ENCODE measurements at regions not wholly inside any gene's neighbourhood (a gene's known extent, or its start where the extent isn't known, plus 50 kb on each side); places are given as distances from the start of the nearest gene placed in this dataset.

GRCh38 chr12:124420996-124421674 is 126.2 kb downstream of the RFLNA start:
- Histone ChIP-seq H3K27me3 (ENCODE audit: control insufficient read depth, insufficient read depth, low read length) (no peaks in the 10 kb centered on the region), H3K9me3 (ENCODE audit: control insufficient read depth in 2 of 2, low read length in 2 of 2) (no peaks in the 10 kb centered on the region), H3K4me3 (ENCODE audit: low read depth, low read length) (no peak overlapping the region), H3K27ac (ENCODE audit: insufficient read depth, low read length, poor library complexity, severe bottlenecking) (no peak overlapping the region), H3K4me1 (ENCODE audit: control insufficient read depth, insufficient read depth, low read length, poor library complexity, severe bottlenecking) (no peaks in the 10 kb centered on the region), H3K36me3 (ENCODE audit: control insufficient read depth, insufficient read depth, low read length) (peaks cover 46% of the 10 kb centered on the region)
- no peak overlapping the region for H3K27ac Mint-ChIP-seq
- H3K27me3 Mint-ChIP-seq, result no peaks in the 10 kb centered on the region
- peaks cover 0 to 1% (median 0%) of the 10 kb centered on the region in 4 donors for H3K4me1 Mint-ChIP-seq
- H3K36me3 Mint-ChIP-seq, result peaks cover 42% of the 10 kb centered on the region
- no peak for ATAC-seq (ENCODE audit: low read depth in 2 of 2)
- DNase-seq, result no peak
- no peaks in the 10 kb centered on the region for H3K9me3 Mint-ChIP-seq
- peak overlapping the region in 1 of 4 donors; percentile 2 for H3K4me3 Mint-ChIP-seq

DNA sequence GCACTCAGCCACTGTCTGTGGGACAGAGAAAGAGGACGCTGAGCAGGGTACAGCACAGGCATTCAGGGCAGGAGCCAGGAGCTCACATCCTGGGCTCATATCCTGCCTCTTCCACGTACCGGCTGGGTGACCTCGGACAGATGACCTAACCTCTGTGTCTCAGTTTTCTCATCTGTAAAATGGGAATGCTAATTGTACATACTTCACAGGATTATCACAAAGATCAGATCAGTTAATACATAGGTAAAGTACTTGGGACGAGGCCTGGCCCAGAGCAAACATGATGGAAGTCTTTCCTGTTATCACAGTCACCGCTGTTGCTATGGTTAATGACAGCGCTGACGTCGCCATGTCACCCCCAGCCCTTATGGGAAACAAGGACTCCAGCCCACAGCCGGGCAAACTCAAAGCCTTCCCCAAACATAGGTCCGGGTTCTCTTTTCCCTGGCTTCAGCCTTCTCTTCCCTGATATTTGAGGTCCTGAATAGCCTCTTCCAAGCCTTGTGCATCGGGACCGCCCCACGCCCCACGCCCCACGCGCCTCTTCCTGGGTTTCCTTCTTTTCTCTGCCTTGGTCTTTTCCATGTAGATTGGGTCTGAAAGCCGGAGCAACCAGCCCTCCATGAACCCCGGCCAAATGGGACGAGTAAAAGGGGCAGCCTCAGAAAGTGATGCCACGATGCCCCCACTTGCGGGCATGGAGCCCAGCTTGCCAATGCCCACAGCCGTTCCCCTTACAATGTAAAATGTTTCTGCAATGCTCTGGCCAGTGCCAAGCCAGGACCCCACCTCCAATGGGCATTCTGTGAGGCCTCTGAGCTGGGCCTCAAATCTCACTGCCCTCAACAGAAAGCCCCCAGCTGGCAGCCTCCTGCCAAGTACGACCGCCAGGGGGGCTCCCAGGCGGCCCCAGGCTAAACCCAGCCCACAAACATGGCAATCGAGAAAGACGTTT is 125.4 kb downstream of the RFLNA start:
- Mint-ChIP-seq H3K27me3 (no peaks in the 10 kb centered on the region), H3K36me3 (peaks cover 39% of the 10 kb centered on the region), H3K4me3 (no peak overlapping the region), H3K27ac (peak overlapping the region in 2 of 3 donors; percentile 62 to 88), H3K4me1 (peaks cover 0 to 1% (median 0%) of the 10 kb centered on the region in 4 donors), H3K9me3 (no peaks in the 10 kb centered on the region)
- ATAC-seq (ENCODE audit: low read depth in 2 of 2) (no peak), DNase-seq (no peak)
- Histone ChIP-seq H3K4me3 (ENCODE audit: low read depth, low read length) (no peak overlapping the region), H3K36me3 (ENCODE audit: control insufficient read depth, insufficient read depth, low read length) (peaks cover 38% of the 10 kb centered on the region), H3K27me3 (ENCODE audit: control insufficient read depth, insufficient read depth, low read length) (no peaks in the 10 kb centered on the region), H3K9me3 (ENCODE audit: control insufficient read depth in 2 of 2, low read length in 2 of 2) (no peaks in the 10 kb centered on the region), H3K27ac (ENCODE audit: insufficient read depth, low read length, poor library complexity, severe bottlenecking) (no peak overlapping the region), H3K4me1 (ENCODE audit: control insufficient read depth, insufficient read depth, low read length, poor library complexity, severe bottlenecking) (no peaks in the 10 kb centered on the region)

DNA sequence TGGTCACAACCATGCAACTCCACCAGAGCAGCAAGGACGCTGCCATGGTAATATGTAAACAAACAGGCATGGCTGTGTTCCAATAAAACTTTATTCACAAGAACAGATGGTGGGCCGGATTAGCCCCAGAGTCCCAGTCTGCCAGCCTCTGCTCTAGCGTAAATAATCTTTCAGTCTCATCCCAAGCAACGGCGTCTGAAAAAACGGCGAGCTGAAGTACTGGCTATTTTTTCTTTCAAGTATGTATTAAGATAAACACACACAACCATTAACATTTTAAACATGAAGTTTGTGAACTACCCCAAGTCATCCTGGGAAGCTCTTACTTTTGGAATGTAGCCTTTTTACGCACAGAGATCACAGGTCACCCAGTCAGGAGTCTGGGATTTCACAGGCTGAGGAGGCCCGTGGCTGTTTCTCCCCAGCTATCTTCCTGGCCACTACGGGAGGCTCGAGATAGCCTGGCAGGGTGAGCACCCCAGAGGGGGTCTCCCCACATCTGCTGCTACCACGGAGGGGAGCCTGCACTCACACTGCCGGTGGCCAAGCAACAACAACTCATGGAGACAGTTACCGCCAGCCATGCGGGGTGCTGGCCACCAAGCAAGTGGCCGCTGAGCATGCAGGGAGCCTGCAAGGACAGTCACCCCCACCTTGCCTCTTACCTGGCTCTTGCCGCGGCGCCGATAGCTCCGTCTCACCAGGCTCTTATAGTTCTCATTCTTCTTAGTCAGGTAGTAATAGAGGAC is 124.6 kb downstream of the RFLNA start:
- Mint-ChIP-seq H3K36me3 (peaks cover 39% of the 10 kb centered on the region), H3K4me1 (peaks cover 0 to 1% (median 0%) of the 10 kb centered on the region in 4 donors), H3K27me3 (no peaks in the 10 kb centered on the region), H3K9me3 (no peaks in the 10 kb centered on the region), H3K27ac (peak overlapping the region in 1 of 3 donors; percentile 29), H3K4me3 (no peak overlapping the region)
- Histone ChIP-seq H3K27ac (ENCODE audit: insufficient read depth, low read length, poor library complexity, severe bottlenecking) (no peak overlapping the region), H3K27me3 (ENCODE audit: control insufficient read depth, insufficient read depth, low read length) (no peaks in the 10 kb centered on the region), H3K4me3 (ENCODE audit: low read depth, low read length) (no peak overlapping the region), H3K9me3 (ENCODE audit: control insufficient read depth in 2 of 2, low read length in 2 of 2) (no peaks in the 10 kb centered on the region), H3K4me1 (ENCODE audit: control insufficient read depth, insufficient read depth, low read length, poor library complexity, severe bottlenecking) (no peaks in the 10 kb centered on the region), H3K36me3 (ENCODE audit: control insufficient read depth, insufficient read depth, low read length) (peaks cover 36% of the 10 kb centered on the region)
- DNase-seq (no peak), ATAC-seq (ENCODE audit: low read depth in 2 of 2) (no peak)

GRCh38 chr12:124418791-124419190 is 123.9 kb downstream of the RFLNA start:
- Mint-ChIP-seq H3K4me1 (peaks cover 0 to 1% (median 0%) of the 10 kb centered on the region in 4 donors), H3K36me3 (peaks cover 35% of the 10 kb centered on the region), H3K9me3 (no peaks in the 10 kb centered on the region), H3K27me3 (no peaks in the 10 kb centered on the region), H3K4me3 (no peak overlapping the region), H3K27ac (peak overlapping the region in 1 of 3 donors; percentile 29)
- Histone ChIP-seq H3K27me3 (ENCODE audit: control insufficient read depth, insufficient read depth, low read length) (no peaks in the 10 kb centered on the region), H3K4me3 (ENCODE audit: low read depth, low read length) (no peak overlapping the region), H3K9me3 (ENCODE audit: control insufficient read depth in 2 of 2, low read length in 2 of 2) (no peaks in the 10 kb centered on the region), H3K4me1 (ENCODE audit: control insufficient read depth, insufficient read depth, low read length, poor library complexity, severe bottlenecking) (no peaks in the 10 kb centered on the region), H3K36me3 (ENCODE audit: control insufficient read depth, insufficient read depth, low read length) (peaks cover 29% of the 10 kb centered on the region), H3K27ac (ENCODE audit: insufficient read depth, low read length, poor library complexity, severe bottlenecking) (no peak overlapping the region)
- DNase-seq, result no peak
- no peak for ATAC-seq (ENCODE audit: low read depth in 2 of 2)

GRCh38 chr12:124418156-124418555 is 123.3 kb downstream of the RFLNA start:
- H3K9me3 Mint-ChIP-seq, result no peaks in the 10 kb centered on the region
- H3K36me3 Mint-ChIP-seq, result peaks cover 32% of the 10 kb centered on the region
- Histone ChIP-seq H3K36me3 (ENCODE audit: control insufficient read depth, insufficient read depth, low read length) (peaks cover 31% of the 10 kb centered on the region), H3K4me3 (ENCODE audit: low read depth, low read length) (no peak overlapping the region), H3K4me1 (ENCODE audit: control insufficient read depth, insufficient read depth, low read length, poor library complexity, severe bottlenecking) (no peaks in the 10 kb centered on the region), H3K27me3 (ENCODE audit: control insufficient read depth, insufficient read depth, low read length) (no peaks in the 10 kb centered on the region), H3K9me3 (ENCODE audit: control insufficient read depth in 2 of 2, low read length in 2 of 2) (no peaks in the 10 kb centered on the region), H3K27ac (ENCODE audit: insufficient read depth, low read length, poor library complexity, severe bottlenecking) (no peak overlapping the region)
- H3K4me1 Mint-ChIP-seq, result peaks cover 0 to 1% (median 0%) of the 10 kb centered on the region in 4 donors
- DNase-seq, result no peak
- H3K27ac Mint-ChIP-seq, result no peak overlapping the region
- H3K27me3 Mint-ChIP-seq, result no peaks in the 10 kb centered on the region
- no peak overlapping the region for H3K4me3 Mint-ChIP-seq
- ATAC-seq (ENCODE audit: low read depth in 2 of 2), result no peak

DNA sequence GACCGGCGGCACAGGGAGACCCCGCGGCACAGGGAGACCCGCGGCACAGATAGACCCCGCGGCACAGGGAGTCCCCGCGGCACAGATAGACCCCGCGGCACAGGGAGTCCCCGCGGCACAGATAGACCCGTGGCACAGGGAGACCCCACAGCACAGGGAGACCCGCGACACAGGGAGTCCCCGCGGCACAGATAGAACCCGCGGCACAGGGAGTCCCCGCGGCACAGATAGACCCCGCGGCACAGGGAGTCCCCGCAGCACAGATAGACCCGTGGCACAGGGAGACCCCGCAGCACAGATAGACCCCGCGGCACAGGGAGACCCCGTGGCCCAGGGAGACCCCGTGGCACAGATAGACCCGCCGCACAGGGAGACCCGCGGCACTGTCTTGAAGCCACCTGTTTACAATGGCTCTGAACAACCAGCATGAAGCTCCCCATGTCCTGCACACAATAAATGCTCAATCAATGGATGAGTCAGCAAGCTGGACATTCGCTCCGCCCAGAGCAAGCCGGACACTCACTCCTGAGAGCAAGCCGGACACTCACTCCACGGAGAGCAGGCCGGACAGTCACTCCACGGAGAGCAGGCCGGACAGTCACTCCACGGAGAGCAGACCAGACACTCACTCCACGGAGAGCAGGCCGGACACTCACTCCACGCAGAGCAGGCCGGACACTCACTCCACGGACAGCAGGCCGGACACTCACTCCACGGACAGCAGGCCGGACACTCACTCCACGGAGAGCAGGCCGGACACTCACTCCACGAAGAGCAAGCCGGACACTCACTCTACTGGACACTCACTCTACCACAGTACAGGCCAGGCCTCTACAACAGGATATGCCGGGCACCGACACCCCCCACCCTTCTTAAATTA is 121.9 kb downstream of the RFLNA start:
- Histone ChIP-seq H3K4me3 (ENCODE audit: low read depth, low read length) (no peak overlapping the region), H3K36me3 (ENCODE audit: control insufficient read depth, insufficient read depth, low read length) (peaks cover 38% of the 10 kb centered on the region), H3K27me3 (ENCODE audit: control insufficient read depth, insufficient read depth, low read length) (no peaks in the 10 kb centered on the region), H3K27ac (ENCODE audit: insufficient read depth, low read length, poor library complexity, severe bottlenecking) (no peak overlapping the region), H3K9me3 (ENCODE audit: control insufficient read depth in 2 of 2, low read length in 2 of 2) (no peaks in the 10 kb centered on the region), H3K4me1 (ENCODE audit: control insufficient read depth, insufficient read depth, low read length, poor library complexity, severe bottlenecking) (no peaks in the 10 kb centered on the region)
- Mint-ChIP-seq H3K4me3 (no peak overlapping the region), H3K27me3 (no peaks in the 10 kb centered on the region), H3K9me3 (no peaks in the 10 kb centered on the region), H3K27ac (no peak overlapping the region), H3K4me1 (peaks cover 0 to 1% (median 0%) of the 10 kb centered on the region in 4 donors), H3K36me3 (peaks cover 32% of the 10 kb centered on the region)
- DNase-seq (no peak), ATAC-seq (ENCODE audit: low read depth in 2 of 2) (no peak)

GRCh38 chr12:124415064-124415463 is 120.2 kb downstream of the RFLNA start:
- Mint-ChIP-seq H3K27ac (no peak overlapping the region), H3K4me1 (peaks cover 0 to 3% (median 1%) of the 10 kb centered on the region in 4 donors), H3K27me3 (no peaks in the 10 kb centered on the region), H3K4me3 (no peak overlapping the region), H3K36me3 (peaks cover 23% of the 10 kb centered on the region), H3K9me3 (no peaks in the 10 kb centered on the region)
- Histone ChIP-seq H3K9me3 (ENCODE audit: control insufficient read depth in 2 of 2, low read length in 2 of 2) (no peaks in the 10 kb centered on the region), H3K4me3 (ENCODE audit: low read depth, low read length) (no peak overlapping the region), H3K4me1 (ENCODE audit: control insufficient read depth, insufficient read depth, low read length, poor library complexity, severe bottlenecking) (no peaks in the 10 kb centered on the region), H3K27ac (ENCODE audit: insufficient read depth, low read length, poor library complexity, severe bottlenecking) (no peak overlapping the region), H3K36me3 (ENCODE audit: control insufficient read depth, insufficient read depth, low read length) (peaks cover 26% of the 10 kb centered on the region), H3K27me3 (ENCODE audit: control insufficient read depth, insufficient read depth, low read length) (no peaks in the 10 kb centered on the region)
- no peak for DNase-seq
- no peak for ATAC-seq (ENCODE audit: low read depth in 2 of 2)
